Endothelial cell of umbilical vein (primary cell): ENCODE measurements at regions not wholly inside any gene's neighbourhood (a gene's known extent, or its start where the extent isn't known, plus 50 kb on each side); places are given as distances from the start of the nearest gene placed in this dataset.

Experiments
- BruUV-seq: library from RNA; stranded (reverse); fragments of 400-500 nt; replicated peaks from 2 replicates; lab custom pipeline; 2021; lab: Mats Ljungman, UMichigan
- CTCF ChIA-PET: fragments of 300-600, 350-600 bp; sonication (Branson Sonifier 250); formaldehyde crosslinking; loops from one replicate; lab custom pipeline; 2021; ENCODE audit warnings: antibody characterized with exemption, inconsistent platforms; lab: Charles Lee
- POLR2A ChIA-PET: fragments of 300-600, 350-600 bp; sonication (Branson Sonifier 250); formaldehyde crosslinking; loops from one replicate; lab custom pipeline; 2021; ENCODE audit warnings: antibody characterized with exemption, inconsistent platforms; lab: Charles Lee
- DNase-seq: peaks from one replicate; pipeline ENCODE4 v3.0.0-alpha.2; 2011; ENCODE audit warnings: low read depth, low spot score
- FAIRE-seq: peaks from 2 replicates; lab custom pipeline; 2011; peaks lifted over from hg19 to GRCh38; lab: Jason Lieb, UNC
- H2AFZ ChIP-seq: 2 replicates; pipeline ENCODE4 v1.6.0; 2012; ENCODE audit warnings: low read depth, low read length, control low read depth, inconsistent platforms
- H3K27ac ChIP-seq: 2 replicates; pipeline ENCODE4 v1.5.1; 2011; ENCODE audit warnings: low read depth, mild to moderate bottlenecking, control low read depth, low read length, moderate library complexity; ENCODE audit not compliant: insufficient read depth
- H3K27me3 ChIP-seq, 2 experiments: 2 replicates each; pipeline versions ENCODE4 v1.6.0 to v1.6.1; 2011; ENCODE audit warnings: low read length in 2 of 2, mixed read lengths in 1 of 2; ENCODE audit not compliant: control insufficient read depth in 2 of 2, insufficient read depth in 2 of 2
- H3K36me3 ChIP-seq, 2 experiments: 2 replicates in 1 of 2; 3 replicates in 1 of 2; pipeline ENCODE4 v1.5.1; 2011; ENCODE audit warnings: low read length in 2 of 2, mild to moderate bottlenecking in 1 of 2, moderate library complexity in 1 of 2; ENCODE audit not compliant: control insufficient read depth in 2 of 2, insufficient read depth in 2 of 2; ENCODE audit errors: extremely low read depth in 1 of 2
- H3K4me1 ChIP-seq: 3 replicates; pipeline ENCODE4 v1.5.1; 2011; ENCODE audit warnings: mild to moderate bottlenecking, low read length; ENCODE audit not compliant: control insufficient read depth, insufficient read depth; ENCODE audit errors: extremely low read depth
- H3K4me2 ChIP-seq: 2 replicates; pipeline ENCODE4 v1.6.1; 2011; ENCODE audit warnings: low read length, control low read depth, mixed read lengths; ENCODE audit not compliant: insufficient read depth
- H3K4me3 ChIP-seq, 3 experiments: fragments of 200-600 bp in 1 of 3; sonication (generic), shearing (Covaris generic) in 1 of 3; replicated peaks in 1 of 3; 2 replicates each; pipeline ENCODE4 v1.5.1; 2011 to 2016; ENCODE audit warnings: control low read depth in 3 of 3, low read length in 3 of 3, mild to moderate bottlenecking in 2 of 3, inconsistent platforms in 1 of 3, low read depth in 1 of 3, moderate library complexity in 1 of 3; ENCODE audit not compliant: insufficient read depth in 1 of 3
- H3K79me2 ChIP-seq: 2 replicates; pipeline ENCODE4 v1.6.0; 2012; ENCODE audit warnings: low read length, inconsistent platforms; ENCODE audit not compliant: control insufficient read depth, insufficient read depth
- H3K9ac ChIP-seq: replicated peaks from 2 replicates; pipeline ENCODE3; 2011; ENCODE audit warnings: low read length, control low read depth; ENCODE audit not compliant: insufficient read depth; ENCODE audit errors: extremely low read depth
- H3K9me1 ChIP-seq: replicated peaks from 3 replicates; pipeline ENCODE4 v1.6.0; 2011; ENCODE audit warnings: mild to moderate bottlenecking, low read length; ENCODE audit not compliant: control insufficient read depth, insufficient read depth; ENCODE audit errors: extremely low read depth
- H3K9me3 ChIP-seq: replicated peaks from 2 replicates; pipeline ENCODE4 v1.5.1; 2012; ENCODE audit warnings: low read length, inconsistent platforms; ENCODE audit not compliant: control insufficient read depth, insufficient read depth
- H4K20me1 ChIP-seq: replicated peaks from 2 replicates; pipeline ENCODE3; 2011; ENCODE audit warnings: mild to moderate bottlenecking, low read length; ENCODE audit not compliant: control insufficient read depth, insufficient read depth; ENCODE audit errors: extremely low read depth
- CTCF ChIP-seq, 2 donors: IDR thresholded peaks; 1 replicate in 1 of 2; 2 replicates in 1 of 2; pipeline ENCODE4 v1.5.1; 2011; ENCODE audit warnings: low read length in 2 of 2, mild to moderate bottlenecking in 2 of 2, moderate library complexity in 2 of 2, control low read depth in 1 of 2, inconsistent platforms in 1 of 2, low read depth in 1 of 2; ENCODE audit not compliant: insufficient read depth in 1 of 2; ENCODE audit errors: extremely low read depth in 1 of 2
- EZH2 ChIP-seq: IDR thresholded peaks from 2 replicates; pipeline ENCODE4 v1.6.1; 2012; ENCODE audit warnings: borderline replicate concordance, low read depth, mild to moderate bottlenecking, moderate library complexity, low read length, inconsistent platforms; ENCODE audit not compliant: severe bottlenecking
- FOS ChIP-seq: IDR thresholded peaks from 2 replicates; pipeline ENCODE4 v1.6.1; 2011; ENCODE audit warnings: mild to moderate bottlenecking, low read length, moderate library complexity, borderline replicate concordance; ENCODE audit not compliant: insufficient read depth
- GATA2 ChIP-seq: IDR thresholded peaks from 2 replicates; pipeline ENCODE4 v1.7.0; 2011; ENCODE audit warnings: low read depth, mild to moderate bottlenecking, moderate library complexity, mixed read lengths, low read length; ENCODE audit not compliant: insufficient read length, insufficient read depth
- JUN ChIP-seq: IDR thresholded peaks from 2 replicates; pipeline ENCODE4 v1.6.1; 2011; ENCODE audit warnings: borderline replicate concordance, low read depth; ENCODE audit not compliant: insufficient read length, insufficient read depth
- MAX ChIP-seq: IDR thresholded peaks from 2 replicates; pipeline ENCODE4 v1.6.1; 2011; ENCODE audit not compliant: insufficient read depth, insufficient read length
- MYC ChIP-seq: IDR thresholded peaks from one replicate; pipeline ENCODE4 v1.6.1; 2011; ENCODE audit warnings: mild to moderate bottlenecking, low read depth, low read length
- POLR2A ChIP-seq: IDR thresholded peaks from 2 replicates; pipeline ENCODE4 v1.6.1; 2012; ENCODE audit warnings: low read depth, mild to moderate bottlenecking, control low read depth, low read length
- POLR2AphosphoS5 ChIP-seq: IDR thresholded peaks from 2 replicates; pipeline ENCODE4 v1.6.1; 2012; ENCODE audit warnings: low read depth, mild to moderate bottlenecking, control low read depth, low read length, moderate library complexity; ENCODE audit not compliant: insufficient read depth
- dilution Hi-C: fragments of 300-500 bp; cut with MboI; formaldehyde crosslinking; loops from one replicate; pipeline ENCODE4 v1.15.0; 2019; ENCODE audit warnings: low sequenced_read_pairs; ENCODE audit not compliant: extremely low pct_ligation_motif_present
- intact Hi-C: fragments of 100-400 bp; cut with micrococcal nuclease; formaldehyde crosslinking; loops from one replicate; pipeline ENCODE4 v1.10.0; 2022

- no peaks in the 10 kb centered on the region for H3K27me3 ChIP-seq
- H3K9ac ChIP-seq = no peak overlapping the region
- no peaks in the 10 kb centered on the region for H3K4me1 ChIP-seq
- TF ChIP-seq MAX (no peak), CTCF (IDR thresholded peaks at IDR 0.05; ENCODE audit: extremely low read depth in 1 of 2, insufficient read depth in 1 of 2, low read depth in 1 of 2, low read length in 2 of 2) (no peak), GATA2 (no peak), EZH2 (no peak), JUN (no peak), POLR2A (no peak)
- H3K9me3 ChIP-seq = no peaks in the 10 kb centered on the region
- DNase-seq = no peak
- CTCF ChIA-PET = no interaction called here
- H3K4me2 ChIP-seq = no peak overlapping the region
- H3K9me1 ChIP-seq = no peaks in the 10 kb centered on the region
- dilution Hi-C loops = no loop called here
- BruUV-seq = no TSS peak
- H4K20me1 ChIP-seq = no peaks in the 10 kb centered on the region
- H2AFZ ChIP-seq = no peak overlapping the region
- no peak overlapping the region for H3K4me3 ChIP-seq
- no peaks in the 10 kb centered on the region for H3K36me3 ChIP-seq
- no peaks in the 10 kb centered on the region for H3K79me2 ChIP-seq
- FAIRE-seq = no peak
- intact Hi-C loops = no loop called here
- POLR2A ChIA-PET = no interaction called here
- no peak overlapping the region for H3K27ac ChIP-seq
Observed at GRCh38 chr11:131129474-131129873, 213.2 kb upstream of the SNX19 start.

GRCh38 chr11:131135611-131136010 is 219.3 kb upstream of the SNX19 start:
- intact Hi-C loops = no loop called here
- no peak overlapping the region for H3K4me2 ChIP-seq
- no peak for FAIRE-seq
- H3K79me2 ChIP-seq = no peaks in the 10 kb centered on the region
- TF ChIP-seq MYC (no peak), MAX (no peak), FOS (no peak), GATA2 (no peak), CTCF (IDR thresholded peaks at IDR 0.05; ENCODE audit: extremely low read depth in 1 of 2, insufficient read depth in 1 of 2, low read depth in 1 of 2, low read length in 2 of 2) (no peak), POLR2A (no peak), EZH2 (no peak), POLR2AphosphoS5 (no peak), JUN (no peak)
- dilution Hi-C loops = no loop called here
- ChIA-PET CTCF (no interaction called here), POLR2A (no interaction called here)
- no peak overlapping the region for H3K4me3 ChIP-seq
- no peak overlapping the region for H3K9ac ChIP-seq
- H3K27ac ChIP-seq = no peak overlapping the region
- no peaks in the 10 kb centered on the region for H3K9me3 ChIP-seq
- H3K9me1 ChIP-seq = no peaks in the 10 kb centered on the region
- no peaks in the 10 kb centered on the region for H3K27me3 ChIP-seq
- DNase-seq = no peak
- no TSS peak for BruUV-seq
- H3K4me1 ChIP-seq = no peaks in the 10 kb centered on the region
- H3K36me3 ChIP-seq = no peaks in the 10 kb centered on the region
- no peak overlapping the region for H2AFZ ChIP-seq
- H4K20me1 ChIP-seq = no peaks in the 10 kb centered on the region
